ENCODE measurements at regions not wholly inside any gene's neighbourhood (a gene's known extent, or its start where the extent isn't known, plus 50 kb on each side); places are given as distances from the start of the nearest gene placed in this dataset.

- Histone ChIP-seq H3K4me1 (ENCODE audit: insufficient read depth, low read length) (no peaks in the 10 kb centered on the region), H3K36me3 (ENCODE audit: insufficient read depth, low read length) (no peaks in the 10 kb centered on the region), H3K9me3 (ENCODE audit: control insufficient read depth in 1 of 2, insufficient read depth in 1 of 2, low read length in 2 of 2) (no peaks in the 10 kb centered on the region), H3K27me3 (ENCODE audit: control insufficient read depth in 1 of 2, insufficient read depth in 2 of 2, low read length in 2 of 2) (no peaks in the 10 kb centered on the region), H3K4me3 (ENCODE audit: low read length) (no peak overlapping the region), H3K27ac (ENCODE audit: low read depth in 1 of 2, low read length in 2 of 2) (no peak overlapping the region)
- intact Hi-C loops (cut with DNase I, micrococcal nuclease): no loop called here
- H3K4me1 Mint-ChIP-seq (ENCODE audit: low read depth): no peaks in the 10 kb centered on the region
- H3K4me3 Mint-ChIP-seq: no peak overlapping the region
- ChIA-PET CTCF (no interaction called here), POLR2A (no interaction called here)
- TF ChIP-seq CTCF (IDR thresholded peaks at IDR 0.05): no peak
- ATAC-seq (ENCODE audit: poor library complexity) (no peak), DNase-seq (no peak)
- H3K27ac Mint-ChIP-seq: no peak overlapping the region
- peaks cover 9% of the 10 kb centered on the region for H3K27me3 Mint-ChIP-seq
- no peaks in the 10 kb centered on the region for H3K36me3 Mint-ChIP-seq (ENCODE audit: low read depth)
- no peaks in the 10 kb centered on the region for H3K9me3 Mint-ChIP-seq
These were observed 144.4 kb downstream of the CCT6B start for GRCh38 chr17:34816848-34817247.

- Mint-ChIP-seq H3K27ac (no peak overlapping the region), H3K4me3 (no peak overlapping the region), H3K4me1 (ENCODE audit: low read depth) (no peaks in the 10 kb centered on the region), H3K36me3 (ENCODE audit: low read depth) (no peaks in the 10 kb centered on the region), H3K27me3 (peaks cover 14% of the 10 kb centered on the region), H3K9me3 (no peaks in the 10 kb centered on the region)
- intact Hi-C loops (cut with DNase I, micrococcal nuclease): no loop called here
- ChIA-PET CTCF (no interaction called here), POLR2A (no interaction called here)
- ATAC-seq (ENCODE audit: poor library complexity) (no peak), DNase-seq (no peak)
- Histone ChIP-seq H3K9me3 (ENCODE audit: control insufficient read depth in 1 of 2, insufficient read depth in 1 of 2, low read length in 2 of 2) (no peaks in the 10 kb centered on the region), H3K4me1 (ENCODE audit: insufficient read depth, low read length) (no peaks in the 10 kb centered on the region), H3K27ac (ENCODE audit: low read depth in 1 of 2, low read length in 2 of 2) (no peak overlapping the region), H3K27me3 (ENCODE audit: control insufficient read depth in 1 of 2, insufficient read depth in 2 of 2, low read length in 2 of 2) (peaks cover 0 to 2% of the 10 kb centered on the region in 2 experiments), H3K36me3 (ENCODE audit: insufficient read depth, low read length) (no peaks in the 10 kb centered on the region), H3K4me3 (ENCODE audit: low read length) (no peak overlapping the region)
- no peak for TF ChIP-seq CTCF (IDR thresholded peaks at IDR 0.05)
These were observed 148.0 kb downstream of the CCT6B start for GRCh38 chr17:34813290-34813689.

- Mint-ChIP-seq H3K4me1 (ENCODE audit: low read depth) (no peaks in the 10 kb centered on the region), H3K36me3 (ENCODE audit: low read depth) (no peaks in the 10 kb centered on the region), H3K4me3 (no peak overlapping the region), H3K9me3 (no peaks in the 10 kb centered on the region), H3K27me3 (peaks cover 18% of the 10 kb centered on the region), H3K27ac (no peak overlapping the region)
- Histone ChIP-seq H3K9me3 (ENCODE audit: control insufficient read depth in 1 of 2, insufficient read depth in 1 of 2, low read length in 2 of 2) (no peaks in the 10 kb centered on the region), H3K4me3 (ENCODE audit: low read length) (no peak overlapping the region), H3K36me3 (ENCODE audit: insufficient read depth, low read length) (no peaks in the 10 kb centered on the region), H3K27ac (ENCODE audit: low read depth in 1 of 2, low read length in 2 of 2) (no peak overlapping the region), H3K4me1 (ENCODE audit: insufficient read depth, low read length) (no peaks in the 10 kb centered on the region), H3K27me3 (ENCODE audit: control insufficient read depth in 1 of 2, insufficient read depth in 2 of 2, low read length in 2 of 2) (peaks cover 0 to 2% of the 10 kb centered on the region in 2 experiments)
- POLR2A ChIA-PET: no interaction called here
- no peak for DNase-seq
- CTCF ChIA-PET: no interaction called here
- TF ChIP-seq CTCF (IDR thresholded peaks at IDR 0.05): no peak
- no peak for ATAC-seq (ENCODE audit: poor library complexity)
- intact Hi-C loops (cut with DNase I, micrococcal nuclease): no loop called here
These were observed 149.7 kb downstream of the CCT6B start for GRCh38 chr17:34811561-34811960.

Data from CD4-positive, alpha-beta T cell (primary cell).